OCI-LY1 (cell line): ENCODE measurements at regions not wholly inside any gene's neighbourhood (a gene's known extent, or its start where the extent isn't known, plus 50 kb on each side); places are given as distances from the start of the nearest gene placed in this dataset.

Experiments used
- H2AFZ ChIP-seq: fragments of 200-600 bp; sonication (generic), shearing (Covaris generic); 2 replicates; pipeline ENCODE4 v1.6.0; 2014; ENCODE audit warnings: antibody characterized with exemption, mild to moderate bottlenecking, low read length
- H3F3A ChIP-seq: fragments of 200-600 bp; sonication (generic), shearing (Covaris generic); 2 replicates; pipeline ENCODE4 v1.6.0; 2014; ENCODE audit warnings: mild to moderate bottlenecking, antibody characterized with exemption, low read length, moderate library complexity; ENCODE audit not compliant: insufficient read depth
- H3K27ac ChIP-seq: fragments of 200-600 bp; sonication (generic); 2 replicates; pipeline ENCODE4 v1.5.1; 2014; ENCODE audit warnings: low read length, mixed run types, mild to moderate bottlenecking, low read depth; ENCODE audit not compliant: poor library complexity, severe bottlenecking
- H3K27me3 ChIP-seq: fragments of 200-600 bp; sonication (generic); 2 replicates; pipeline ENCODE4 v1.6.0; 2014; ENCODE audit warnings: antibody characterized with exemption, mild to moderate bottlenecking, low read length, moderate library complexity; ENCODE audit not compliant: insufficient read depth
- H3K36me3 ChIP-seq: fragments of 200-600 bp; sonication (generic); 2 replicates; pipeline ENCODE4 v1.6.1; 2014; ENCODE audit warnings: mild to moderate bottlenecking, antibody characterized with exemption, low read length, moderate library complexity, mixed read lengths; ENCODE audit not compliant: insufficient read depth
- H3K4me1 ChIP-seq: fragments of 200-600 bp; sonication (generic); 2 replicates; pipeline ENCODE4 v1.5.1; 2014; ENCODE audit warnings: mild to moderate bottlenecking, low read length, moderate library complexity; ENCODE audit not compliant: insufficient read depth, severe bottlenecking
- H3K4me2 ChIP-seq: fragments of 200-600 bp; sonication (generic), shearing (Covaris generic); 2 replicates; pipeline ENCODE4 v1.6.1; 2014; ENCODE audit warnings: low read length
- H3K4me3 ChIP-seq: fragments of 200-600 bp; sonication (generic); 2 replicates; pipeline ENCODE4 v1.5.1; 2014; ENCODE audit warnings: low read length, low read depth, mild to moderate bottlenecking, mixed read lengths; ENCODE audit not compliant: poor library complexity, severe bottlenecking
- H3K79me2 ChIP-seq: fragments of 200-600 bp; shearing (Covaris generic); 2 replicates; pipeline ENCODE4 v1.6.1; 2016; ENCODE audit warnings: mixed run types, low read length, mixed read lengths; ENCODE audit not compliant: insufficient read depth
- H3K9ac ChIP-seq: fragments of 200-600 bp; sonication (generic), shearing (Covaris generic); 2 replicates; pipeline ENCODE4 v1.6.1; 2014; ENCODE audit warnings: mild to moderate bottlenecking, low read length, mixed read lengths
- H3K9me2 ChIP-seq: fragments of 200-600 bp; sonication (generic), shearing (Covaris generic); 2 replicates; pipeline ENCODE4 v1.6.1; 2014; ENCODE audit warnings: low read depth, mild to moderate bottlenecking, low read length, mixed read lengths
- H3K9me3 ChIP-seq: fragments of 200-600 bp; shearing (Covaris generic); 2 replicates; pipeline ENCODE4 v1.6.1; 2014; ENCODE audit warnings: low read length, mixed read lengths
- H4K20me1 ChIP-seq: fragments of 200-600 bp; sonication (generic), shearing (Covaris generic); 2 replicates; pipeline ENCODE4 v1.6.0; 2016; ENCODE audit warnings: mild to moderate bottlenecking, low read length; ENCODE audit not compliant: insufficient read depth
- EZH2 ChIP-seq: fragments of 200-600 bp; sonication (generic), shearing (Covaris generic); IDR thresholded peaks from 2 replicates; pipeline ENCODE4 v1.8.0; 2017; ENCODE audit warnings: borderline replicate concordance, mixed run types, mild to moderate bottlenecking, antibody characterized with exemption, low read length, moderate library complexity, mixed read lengths
- TF ChIP-seq, protein P1 (sequence below): fragments of 200-600 bp; sonication (generic), shearing (Covaris generic); IDR thresholded peaks from 2 replicates; pipeline ENCODE4 v1.5.1; 2017; ENCODE audit warnings: mild to moderate bottlenecking, antibody characterized with exemption, low read length, moderate library complexity, mixed read lengths

GRCh38 chr3:41064526-41064925, 134.8 kb upstream of the CTNNB1 start:
- no peak for TF ChIP-seq EZH2
- Histone ChIP-seq H3K79me2 (no peaks in the 10 kb centered on the region), H3K9ac (no peak overlapping the region), H3K4me3 (no peak overlapping the region), H3K4me1 (no peaks in the 10 kb centered on the region), H3K36me3 (no peaks in the 10 kb centered on the region), H3K9me3 (no peaks in the 10 kb centered on the region), H3K9me2 (no peaks in the 10 kb centered on the region), H4K20me1 (no peaks in the 10 kb centered on the region), H3K4me2 (no peak overlapping the region), H3F3A (no peaks in the 10 kb centered on the region), H2AFZ (no peak overlapping the region), H3K27me3 (no peaks in the 10 kb centered on the region), H3K27ac (no peak overlapping the region)

- no peaks in the 10 kb centered on the region for H3K9me3 ChIP-seq
- H3K4me3 ChIP-seq, result no peak overlapping the region
- TF ChIP-seq, protein P1, sequence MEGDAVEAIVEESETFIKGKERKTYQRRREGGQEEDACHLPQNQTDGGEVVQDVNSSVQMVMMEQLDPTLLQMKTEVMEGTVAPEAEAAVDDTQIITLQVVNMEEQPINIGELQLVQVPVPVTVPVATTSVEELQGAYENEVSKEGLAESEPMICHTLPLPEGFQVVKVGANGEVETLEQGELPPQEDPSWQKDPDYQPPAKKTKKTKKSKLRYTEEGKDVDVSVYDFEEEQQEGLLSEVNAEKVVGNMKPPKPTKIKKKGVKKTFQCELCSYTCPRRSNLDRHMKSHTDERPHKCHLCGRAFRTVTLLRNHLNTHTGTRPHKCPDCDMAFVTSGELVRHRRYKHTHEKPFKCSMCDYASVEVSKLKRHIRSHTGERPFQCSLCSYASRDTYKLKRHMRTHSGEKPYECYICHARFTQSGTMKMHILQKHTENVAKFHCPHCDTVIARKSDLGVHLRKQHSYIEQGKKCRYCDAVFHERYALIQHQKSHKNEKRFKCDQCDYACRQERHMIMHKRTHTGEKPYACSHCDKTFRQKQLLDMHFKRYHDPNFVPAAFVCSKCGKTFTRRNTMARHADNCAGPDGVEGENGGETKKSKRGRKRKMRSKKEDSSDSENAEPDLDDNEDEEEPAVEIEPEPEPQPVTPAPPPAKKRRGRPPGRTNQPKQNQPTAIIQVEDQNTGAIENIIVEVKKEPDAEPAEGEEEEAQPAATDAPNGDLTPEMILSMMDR, result no peak
- TF ChIP-seq EZH2, result no peak
- H3K9ac ChIP-seq, result no peak overlapping the region
- H3K27me3 ChIP-seq, result no peaks in the 10 kb centered on the region
- no peaks in the 10 kb centered on the region for H4K20me1 ChIP-seq
- no peaks in the 10 kb centered on the region for H3K79me2 ChIP-seq
- no peak overlapping the region for H3K4me2 ChIP-seq
- no peak overlapping the region for H2AFZ ChIP-seq
- H3K9me2 ChIP-seq, result no peaks in the 10 kb centered on the region
- H3F3A ChIP-seq, result no peaks in the 10 kb centered on the region
- no peaks in the 10 kb centered on the region for H3K36me3 ChIP-seq
- no peak overlapping the region for H3K27ac ChIP-seq
- no peaks in the 10 kb centered on the region for H3K4me1 ChIP-seq
These were observed 134.0 kb upstream of the CTNNB1 start for GRCh38 chr3:41065340-41065739.

- TF ChIP-seq EZH2, result no peak
- TF ChIP-seq, protein P1, result no peak
- no peaks in the 10 kb centered on the region for H3K79me2 ChIP-seq
- no peaks in the 10 kb centered on the region for H4K20me1 ChIP-seq
- no peak overlapping the region for H3K9ac ChIP-seq
- no peaks in the 10 kb centered on the region for H3K9me2 ChIP-seq
- no peak overlapping the region for H3K4me3 ChIP-seq
- no peak overlapping the region for H3K4me2 ChIP-seq
- no peaks in the 10 kb centered on the region for H3K27me3 ChIP-seq
- no peak overlapping the region for H2AFZ ChIP-seq
- H3K27ac ChIP-seq, result no peak overlapping the region
- H3K36me3 ChIP-seq, result no peaks in the 10 kb centered on the region
- no peaks in the 10 kb centered on the region for H3F3A ChIP-seq
- H3K9me3 ChIP-seq, result no peaks in the 10 kb centered on the region
- H3K4me1 ChIP-seq, result no peaks in the 10 kb centered on the region
These were observed 126.1 kb upstream of the CTNNB1 start for GRCh38 chr3:41073190-41073589.

- Histone ChIP-seq H2AFZ (no peak overlapping the region), H3K27ac (no peak overlapping the region), H3K4me3 (no peak overlapping the region), H3K27me3 (no peaks in the 10 kb centered on the region), H3K9me2 (no peaks in the 10 kb centered on the region), H3K9me3 (no peaks in the 10 kb centered on the region), H3F3A (no peaks in the 10 kb centered on the region), H3K79me2 (no peaks in the 10 kb centered on the region), H4K20me1 (no peaks in the 10 kb centered on the region), H3K4me2 (no peak overlapping the region), H3K9ac (no peak overlapping the region), H3K36me3 (no peaks in the 10 kb centered on the region), H3K4me1 (no peaks in the 10 kb centered on the region)
- TF ChIP-seq EZH2, result no peak
- TF ChIP-seq, protein P1, result no peak
These were observed 123.3 kb upstream of the CTNNB1 start for GRCh38 chr3:41075975-41076374.
